NT2/D1 (cell line): ENCODE measurements at regions not wholly inside any gene's neighbourhood (a gene's known extent, or its start where the extent isn't known, plus 50 kb on each side); places are given as distances from the start of the nearest gene placed in this dataset.

ENCODE experiments used
- DNase-seq: peaks from one replicate; pipeline ENCODE4 v3.0.0-alpha.2; 2011; ENCODE audit warnings: low read depth, low spot score
- H3K27me3 ChIP-seq: 2 replicates; pipeline ENCODE4 v1.6.0; 2011; ENCODE audit warnings: mild to moderate bottlenecking; ENCODE audit not compliant: insufficient read length, insufficient read depth
- H3K36me3 ChIP-seq: 2 replicates; pipeline ENCODE4 v1.6.1; 2011; ENCODE audit warnings: mild to moderate bottlenecking, low read length, mixed read lengths; ENCODE audit not compliant: insufficient read depth, insufficient read length
- H3K4me1 ChIP-seq: 2 replicates; pipeline ENCODE4 v1.5.1; 2011; ENCODE audit not compliant: insufficient read depth, insufficient read length
- H3K4me3 ChIP-seq: 2 replicates; pipeline ENCODE4 v1.5.1; 2011; ENCODE audit warnings: low read depth; ENCODE audit not compliant: insufficient read length
- H3K9ac ChIP-seq: 2 replicates; pipeline ENCODE4 v1.6.0; 2011; ENCODE audit warnings: low read depth; ENCODE audit not compliant: insufficient read length
- H3K9me3 ChIP-seq: 2 replicates; pipeline ENCODE4 v1.5.1; 2011; ENCODE audit warnings: mild to moderate bottlenecking, low read length; ENCODE audit not compliant: insufficient read depth
- SUZ12 ChIP-seq: IDR thresholded peaks from 2 replicates; pipeline ENCODE4 v1.6.1; 2011; ENCODE audit not compliant: insufficient read length, insufficient read depth; ENCODE audit errors: extremely low read depth
- YY1 ChIP-seq: IDR thresholded peaks from 2 replicates; pipeline ENCODE4 v1.6.1; 2011; ENCODE audit not compliant: insufficient read length, insufficient read depth
- ZNF274 ChIP-seq: IDR thresholded peaks from 2 replicates; pipeline ENCODE4 v1.6.1; 2011; ENCODE audit warnings: mild to moderate bottlenecking, low read depth, low read length

- Histone ChIP-seq H3K9me3 (no peaks in the 10 kb centered on the region), H3K27me3 (no peaks in the 10 kb centered on the region), H3K9ac (no peak overlapping the region), H3K36me3 (no peaks in the 10 kb centered on the region), H3K4me1 (no peaks in the 10 kb centered on the region), H3K4me3 (no peak overlapping the region)
- DNase-seq, result no peak
- no peak for TF ChIP-seq YY1
- no peak for TF ChIP-seq ZNF274
- TF ChIP-seq SUZ12, result no peak
Observed at GRCh38 chr6:77979204-77979603, 326.4 kb downstream of the MEI4 start.

- Histone ChIP-seq H3K9me3 (no peaks in the 10 kb centered on the region), H3K4me1 (no peaks in the 10 kb centered on the region), H3K9ac (no peak overlapping the region), H3K36me3 (no peaks in the 10 kb centered on the region), H3K4me3 (no peak overlapping the region), H3K27me3 (no peaks in the 10 kb centered on the region)
- TF ChIP-seq YY1, result no peak
- DNase-seq, result no peak
Observed at GRCh38 chr6:77986380-77987034, 333.7 kb downstream of the MEI4 start.

- Histone ChIP-seq H3K9me3 (no peaks in the 10 kb centered on the region), H3K27me3 (no peaks in the 10 kb centered on the region), H3K4me1 (no peaks in the 10 kb centered on the region), H3K36me3 (no peaks in the 10 kb centered on the region), H3K4me3 (no peak overlapping the region), H3K9ac (no peak overlapping the region)
- DNase-seq, result no peak
- TF ChIP-seq YY1 (no peak), ZNF274 (no peak), SUZ12 (no peak)
Observed at GRCh38 chr6:77987035-77987384, 334.2 kb downstream of the MEI4 start.

- DNase-seq, result no peak
- H3K27me3 ChIP-seq, result no peaks in the 10 kb centered on the region
Observed at GRCh38 chr6:78010130-78010529, 357.3 kb downstream of the MEI4 start.

GRCh38 chr6:78020586-78020985 is 367.7 kb downstream of the MEI4 start:
- Histone ChIP-seq H3K9ac (no peak overlapping the region), H3K27me3 (no peaks in the 10 kb centered on the region), H3K36me3 (no peaks in the 10 kb centered on the region), H3K4me1 (no peaks in the 10 kb centered on the region), H3K4me3 (no peak overlapping the region), H3K9me3 (no peaks in the 10 kb centered on the region)
- no peak for DNase-seq
- TF ChIP-seq YY1 (no peak), ZNF274 (no peak), SUZ12 (no peak)

More at GRCh38 chr6:78010130-78010529, 357.3 kb downstream of the MEI4 start:
- no peaks in the 10 kb centered on the region for H3K4me1 ChIP-seq
- no peak for TF ChIP-seq YY1
- no peak for TF ChIP-seq SUZ12
- no peak for TF ChIP-seq ZNF274
- no peaks in the 10 kb centered on the region for H3K9me3 ChIP-seq
- no peak overlapping the region for H3K4me3 ChIP-seq
- H3K36me3 ChIP-seq, result no peaks in the 10 kb centered on the region
- no peak overlapping the region for H3K9ac ChIP-seq

GRCh38 chr6:78025502-78025901 is 372.7 kb downstream of the MEI4 start:
- no peaks in the 10 kb centered on the region for H3K36me3 ChIP-seq
- H3K4me1 ChIP-seq, result no peaks in the 10 kb centered on the region
- TF ChIP-seq SUZ12 (no peak), ZNF274 (no peak), YY1 (no peak)
- H3K9ac ChIP-seq, result no peak overlapping the region
- DNase-seq, result no peak
- no peak overlapping the region for H3K4me3 ChIP-seq
- H3K9me3 ChIP-seq, result no peaks in the 10 kb centered on the region
- H3K27me3 ChIP-seq, result no peaks in the 10 kb centered on the region

GRCh38 chr6:78031228-78031627 is 378.4 kb downstream of the MEI4 start:
- H3K4me3 ChIP-seq, result no peak overlapping the region
- no peak for TF ChIP-seq YY1
- TF ChIP-seq SUZ12, result no peak
- no peak for TF ChIP-seq ZNF274
- DNase-seq, result no peak
- H3K36me3 ChIP-seq, result no peaks in the 10 kb centered on the region
- no peaks in the 10 kb centered on the region for H3K27me3 ChIP-seq
- H3K9me3 ChIP-seq, result no peaks in the 10 kb centered on the region
- no peaks in the 10 kb centered on the region for H3K4me1 ChIP-seq
- H3K9ac ChIP-seq, result no peak overlapping the region
